ENCODE measurements at regions not wholly inside any gene's neighbourhood (a gene's known extent, or its start where the extent isn't known, plus 50 kb on each side); places are given as distances from the start of the nearest gene placed in this dataset.

GRCh38 chr18:56030060-56030459 is 442.1 kb upstream of the TCF4 start:
- Histone ChIP-seq H3K9me3 (ENCODE audit: control insufficient read depth in 2 of 2, low read length in 2 of 2) (peaks cover 2 to 3% of the 10 kb centered on the region in 2 donors), H3K4me1 (ENCODE audit: control insufficient read depth in 2 of 2, insufficient read depth in 2 of 2, low read length in 2 of 2) (no peaks in the 10 kb centered on the region), H3K9ac (ENCODE audit: low read depth in 1 of 2, low read length in 2 of 2) (no peak overlapping the region), H3K27ac (ENCODE audit: low read depth in 2 of 2, low read length in 2 of 2) (no peak overlapping the region), H3K27me3 (ENCODE audit: control insufficient read depth in 2 of 2, insufficient read depth in 2 of 2, low read length in 2 of 2) (no peaks in the 10 kb centered on the region), H3K4me3 (ENCODE audit: low read length in 2 of 2) (no peak overlapping the region), H3K36me3 (ENCODE audit: control insufficient read depth in 2 of 2, insufficient read depth in 2 of 2, low read length in 2 of 2) (no peaks in the 10 kb centered on the region)

GRCh38 chr18:56028514-56028913 is 440.5 kb upstream of the TCF4 start:
- Histone ChIP-seq H3K27me3 (ENCODE audit: control insufficient read depth in 2 of 2, insufficient read depth in 2 of 2, low read length in 2 of 2) (no peaks in the 10 kb centered on the region), H3K36me3 (ENCODE audit: control insufficient read depth in 2 of 2, insufficient read depth in 2 of 2, low read length in 2 of 2) (no peaks in the 10 kb centered on the region), H3K27ac (ENCODE audit: low read depth in 2 of 2, low read length in 2 of 2) (no peak overlapping the region), H3K4me1 (ENCODE audit: control insufficient read depth in 2 of 2, insufficient read depth in 2 of 2, low read length in 2 of 2) (no peaks in the 10 kb centered on the region), H3K9ac (ENCODE audit: low read depth in 1 of 2, low read length in 2 of 2) (no peak overlapping the region), H3K4me3 (ENCODE audit: low read length in 2 of 2) (no peak overlapping the region), H3K9me3 (ENCODE audit: control insufficient read depth in 2 of 2, low read length in 2 of 2) (peaks cover 2 to 3% of the 10 kb centered on the region in 2 donors)

- peaks cover 0 to 3% of the 10 kb centered on the region in 2 donors for H3K9me3 ChIP-seq (ENCODE audit: control insufficient read depth in 2 of 2, low read length in 2 of 2)
- H3K4me3 ChIP-seq (ENCODE audit: low read length in 2 of 2): no peak overlapping the region
- no peaks in the 10 kb centered on the region for H3K27me3 ChIP-seq (ENCODE audit: control insufficient read depth in 2 of 2, insufficient read depth in 2 of 2, low read length in 2 of 2)
- H3K4me1 ChIP-seq (ENCODE audit: control insufficient read depth in 2 of 2, insufficient read depth in 2 of 2, low read length in 2 of 2): no peaks in the 10 kb centered on the region
- H3K9ac ChIP-seq (ENCODE audit: low read depth in 1 of 2, low read length in 2 of 2): no peak overlapping the region
- H3K27ac ChIP-seq (ENCODE audit: low read depth in 2 of 2, low read length in 2 of 2): no peak overlapping the region
- no peaks in the 10 kb centered on the region for H3K36me3 ChIP-seq (ENCODE audit: control insufficient read depth in 2 of 2, insufficient read depth in 2 of 2, low read length in 2 of 2)
Observed at GRCh38 chr18:56026509-56026908, 438.5 kb upstream of the TCF4 start.

GRCh38 chr18:56021809-56022195 is 433.8 kb upstream of the TCF4 start:
- H3K27me3 ChIP-seq (ENCODE audit: control insufficient read depth in 2 of 2, insufficient read depth in 2 of 2, low read length in 2 of 2): no peaks in the 10 kb centered on the region
- H3K9me3 ChIP-seq (ENCODE audit: control insufficient read depth in 2 of 2, low read length in 2 of 2): no peaks in the 10 kb centered on the region
- H3K4me1 ChIP-seq (ENCODE audit: control insufficient read depth in 2 of 2, insufficient read depth in 2 of 2, low read length in 2 of 2): no peaks in the 10 kb centered on the region
- H3K36me3 ChIP-seq (ENCODE audit: control insufficient read depth in 2 of 2, insufficient read depth in 2 of 2, low read length in 2 of 2): no peaks in the 10 kb centered on the region
- no peak overlapping the region for H3K4me3 ChIP-seq (ENCODE audit: low read length in 2 of 2)
- no peak overlapping the region for H3K9ac ChIP-seq (ENCODE audit: low read depth in 1 of 2, low read length in 2 of 2)
- no peak overlapping the region for H3K27ac ChIP-seq (ENCODE audit: low read depth in 2 of 2, low read length in 2 of 2)

GRCh38 chr18:56021136-56021808 is 433.3 kb upstream of the TCF4 start:
- H3K4me3 ChIP-seq (ENCODE audit: low read length in 2 of 2): no peak overlapping the region
- no peaks in the 10 kb centered on the region for H3K36me3 ChIP-seq (ENCODE audit: control insufficient read depth in 2 of 2, insufficient read depth in 2 of 2, low read length in 2 of 2)
- H3K9me3 ChIP-seq (ENCODE audit: control insufficient read depth in 2 of 2, low read length in 2 of 2): no peaks in the 10 kb centered on the region
- no peaks in the 10 kb centered on the region for H3K4me1 ChIP-seq (ENCODE audit: control insufficient read depth in 2 of 2, insufficient read depth in 2 of 2, low read length in 2 of 2)
- H3K27me3 ChIP-seq (ENCODE audit: control insufficient read depth in 2 of 2, insufficient read depth in 2 of 2, low read length in 2 of 2): no peaks in the 10 kb centered on the region
- H3K27ac ChIP-seq (ENCODE audit: low read depth in 2 of 2, low read length in 2 of 2): no peak overlapping the region
- H3K9ac ChIP-seq (ENCODE audit: low read depth in 1 of 2, low read length in 2 of 2): no peak overlapping the region

GRCh38 chr18:56019908-56020307 is 431.9 kb upstream of the TCF4 start:
- H3K4me3 ChIP-seq (ENCODE audit: low read length in 2 of 2): no peak overlapping the region
- no peaks in the 10 kb centered on the region for H3K4me1 ChIP-seq (ENCODE audit: control insufficient read depth in 2 of 2, insufficient read depth in 2 of 2, low read length in 2 of 2)
- no peaks in the 10 kb centered on the region for H3K36me3 ChIP-seq (ENCODE audit: control insufficient read depth in 2 of 2, insufficient read depth in 2 of 2, low read length in 2 of 2)
- no peak overlapping the region for H3K9ac ChIP-seq (ENCODE audit: low read depth in 1 of 2, low read length in 2 of 2)
- no peak overlapping the region for H3K27ac ChIP-seq (ENCODE audit: low read depth in 2 of 2, low read length in 2 of 2)
- H3K27me3 ChIP-seq (ENCODE audit: control insufficient read depth in 2 of 2, insufficient read depth in 2 of 2, low read length in 2 of 2): no peaks in the 10 kb centered on the region
- H3K9me3 ChIP-seq (ENCODE audit: control insufficient read depth in 2 of 2, low read length in 2 of 2): no peaks in the 10 kb centered on the region

- Histone ChIP-seq H3K36me3 (ENCODE audit: control insufficient read depth in 2 of 2, insufficient read depth in 2 of 2, low read length in 2 of 2) (no peaks in the 10 kb centered on the region), H3K27ac (ENCODE audit: low read depth in 2 of 2, low read length in 2 of 2) (no peak overlapping the region), H3K4me3 (ENCODE audit: low read length in 2 of 2) (no peak overlapping the region), H3K9ac (ENCODE audit: low read depth in 1 of 2, low read length in 2 of 2) (no peak overlapping the region), H3K9me3 (ENCODE audit: control insufficient read depth in 2 of 2, low read length in 2 of 2) (no peaks in the 10 kb centered on the region), H3K27me3 (ENCODE audit: control insufficient read depth in 2 of 2, insufficient read depth in 2 of 2, low read length in 2 of 2) (no peaks in the 10 kb centered on the region), H3K4me1 (ENCODE audit: control insufficient read depth in 2 of 2, insufficient read depth in 2 of 2, low read length in 2 of 2) (no peaks in the 10 kb centered on the region)
Observed at GRCh38 chr18:56019156-56019555, 431.2 kb upstream of the TCF4 start.

- H3K9me3 ChIP-seq (ENCODE audit: control insufficient read depth in 2 of 2, low read length in 2 of 2): no peaks in the 10 kb centered on the region
- H3K27me3 ChIP-seq (ENCODE audit: control insufficient read depth in 2 of 2, insufficient read depth in 2 of 2, low read length in 2 of 2): no peaks in the 10 kb centered on the region
- H3K9ac ChIP-seq (ENCODE audit: low read depth in 1 of 2, low read length in 2 of 2): no peak overlapping the region
- no peaks in the 10 kb centered on the region for H3K4me1 ChIP-seq (ENCODE audit: control insufficient read depth in 2 of 2, insufficient read depth in 2 of 2, low read length in 2 of 2)
- no peak overlapping the region for H3K27ac ChIP-seq (ENCODE audit: low read depth in 2 of 2, low read length in 2 of 2)
- H3K36me3 ChIP-seq (ENCODE audit: control insufficient read depth in 2 of 2, insufficient read depth in 2 of 2, low read length in 2 of 2): no peaks in the 10 kb centered on the region
- H3K4me3 ChIP-seq (ENCODE audit: low read length in 2 of 2): no peak overlapping the region
Observed at GRCh38 chr18:56009411-56009810, 421.4 kb upstream of the TCF4 start.

- no peaks in the 10 kb centered on the region for H3K36me3 ChIP-seq (ENCODE audit: control insufficient read depth in 2 of 2, insufficient read depth in 2 of 2, low read length in 2 of 2)
- no peak overlapping the region for H3K4me3 ChIP-seq (ENCODE audit: low read length in 2 of 2)
- no peak overlapping the region for H3K27ac ChIP-seq (ENCODE audit: low read depth in 2 of 2, low read length in 2 of 2)
- H3K27me3 ChIP-seq (ENCODE audit: control insufficient read depth in 2 of 2, insufficient read depth in 2 of 2, low read length in 2 of 2): no peaks in the 10 kb centered on the region
- H3K9me3 ChIP-seq (ENCODE audit: control insufficient read depth in 2 of 2, low read length in 2 of 2): no peaks in the 10 kb centered on the region
- no peaks in the 10 kb centered on the region for H3K4me1 ChIP-seq (ENCODE audit: control insufficient read depth in 2 of 2, insufficient read depth in 2 of 2, low read length in 2 of 2)
- H3K9ac ChIP-seq (ENCODE audit: low read depth in 1 of 2, low read length in 2 of 2): no peak overlapping the region
Observed at GRCh38 chr18:56003720-56004088, 415.7 kb upstream of the TCF4 start.

- no peak overlapping the region for H3K4me3 ChIP-seq (ENCODE audit: low read length in 2 of 2)
- no peaks in the 10 kb centered on the region for H3K4me1 ChIP-seq (ENCODE audit: control insufficient read depth in 2 of 2, insufficient read depth in 2 of 2, low read length in 2 of 2)
- H3K27me3 ChIP-seq (ENCODE audit: control insufficient read depth in 2 of 2, insufficient read depth in 2 of 2, low read length in 2 of 2): no peaks in the 10 kb centered on the region
- H3K9ac ChIP-seq (ENCODE audit: low read depth in 1 of 2, low read length in 2 of 2): no peak overlapping the region
- H3K36me3 ChIP-seq (ENCODE audit: control insufficient read depth in 2 of 2, insufficient read depth in 2 of 2, low read length in 2 of 2): no peaks in the 10 kb centered on the region
- no peak overlapping the region for H3K27ac ChIP-seq (ENCODE audit: low read depth in 2 of 2, low read length in 2 of 2)
- no peaks in the 10 kb centered on the region for H3K9me3 ChIP-seq (ENCODE audit: control insufficient read depth in 2 of 2, low read length in 2 of 2)
Observed at GRCh38 chr18:56003009-56003719, 415.2 kb upstream of the TCF4 start.
